SKM-1 treated with dmso at 0.1 percent for 144 hours (cell line): ENCODE measurements at regions not wholly inside any gene's neighbourhood (a gene's known extent, or its start where the extent isn't known, plus 50 kb on each side); places are given as distances from the start of the nearest gene placed in this dataset.
"Not testable (repeated sequence)": the region's sequence is repeated elsewhere in the genome, so short reads cannot be mapped to it uniquely, and the experiment has no call there.

Experiments
- DNase-seq: peaks from one replicate; lab custom pipeline; 2025; ENCODE audit not compliant: unreplicated experiment; lab: John Stamatoyannopoulos, UW

GRCh38 chr13:64639206-64639605, 2590.9 kb downstream of the PCDH9 start:
- DNase-seq, result no peak

- DNase-seq, result no peak
Observed at GRCh38 chr13:64633948-64634347, 2596.2 kb downstream of the PCDH9 start.

- no peak for DNase-seq
Observed at GRCh38 chr13:64627654-64628053, 2602.5 kb downstream of the PCDH9 start.

GRCh38 chr13:64626105-64626504, 2604.0 kb downstream of the PCDH9 start:
- DNase-seq, result no peak

GRCh38 chr13:64617231-64617630, 2612.9 kb downstream of the PCDH9 start:
- DNase-seq, result no peak

- DNase-seq, result no peak
Observed at GRCh38 chr13:64591971-64592370, 2638.2 kb downstream of the PCDH9 start.

GRCh38 chr13:64579331-64579730, 2650.8 kb downstream of the PCDH9 start:
- no peak for DNase-seq

GRCh38 chr13:64568748-64569147, 2661.4 kb downstream of the PCDH9 start:
- no peak for DNase-seq

- DNase-seq, result not testable (repeated sequence)
Observed at GRCh38 chr13:64558031-64558430, 2672.1 kb downstream of the PCDH9 start.

GRCh38 chr13:64556376-64556775, 2673.8 kb downstream of the PCDH9 start:
- DNase-seq, result no peak

- DNase-seq, result peak; percentile 22
Observed at GRCh38 chr13:64553411-64554129, 2676.6 kb downstream of the PCDH9 start.

- DNase-seq, result no peak
Observed at GRCh38 chr13:64551755-64552154, 2678.4 kb downstream of the PCDH9 start.

GRCh38 chr13:64546371-64546770, 2683.8 kb downstream of the PCDH9 start:
- DNase-seq, result no peak

- no peak for DNase-seq
Observed at GRCh38 chr13:64540976-64541375, 2689.2 kb downstream of the PCDH9 start.

GRCh38 chr13:64540468-64540867, 2689.7 kb downstream of the PCDH9 start:
- no peak for DNase-seq

- no peak for DNase-seq
Observed at GRCh38 chr13:64538711-64539110, 2691.4 kb downstream of the PCDH9 start.

- no peak for DNase-seq
Observed at GRCh38 chr13:64534302-64534701, 2695.8 kb downstream of the PCDH9 start.

- DNase-seq, result no peak
Observed at GRCh38 chr13:64531400-64531799, 2698.7 kb downstream of the PCDH9 start.

GRCh38 chr13:64529874-64530485, 2700.2 kb downstream of the PCDH9 start:
- DNase-seq, result no peak

- DNase-seq, result no peak
Observed at GRCh38 chr13:64528838-64529237, 2701.3 kb downstream of the PCDH9 start.

GRCh38 chr13:64527561-64527960, 2702.6 kb downstream of the PCDH9 start:
- DNase-seq, result no peak

- no peak for DNase-seq
Observed at GRCh38 chr13:64525687-64526086, 2704.4 kb downstream of the PCDH9 start.

GRCh38 chr13:64510747-64511146, 2719.4 kb downstream of the PCDH9 start:
- no peak for DNase-seq
